ENCODE measurements at regions not wholly inside any gene's neighbourhood (a gene's known extent, or its start where the extent isn't known, plus 50 kb on each side); places are given as distances from the start of the nearest gene placed in this dataset.

DNA sequence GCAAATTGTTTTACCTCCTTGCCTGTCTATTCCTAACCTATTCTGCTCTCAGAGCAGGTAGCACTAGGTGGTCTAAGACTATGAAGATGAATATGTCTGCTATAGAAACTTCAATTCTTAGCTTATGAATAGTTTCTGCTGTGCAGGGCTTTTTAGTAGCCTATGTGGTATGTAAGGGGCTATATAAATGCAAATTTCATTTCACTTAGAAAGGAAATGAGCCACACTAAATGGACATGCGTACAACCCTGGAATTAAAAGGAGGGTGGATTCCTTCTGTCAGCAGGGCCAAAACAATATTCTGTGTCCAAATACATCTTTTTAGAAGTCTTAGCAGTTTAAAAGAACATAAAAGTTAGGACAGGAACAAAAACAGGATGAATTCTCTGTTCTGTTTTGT is 163.9 kb upstream of the GEMIN8 start:
- Mint-ChIP-seq H3K4me3 (ENCODE audit: unreplicated experiment) (no peak overlapping the region), H3K36me3 (ENCODE audit: low read depth) (no peaks in the 10 kb centered on the region)

DNA sequence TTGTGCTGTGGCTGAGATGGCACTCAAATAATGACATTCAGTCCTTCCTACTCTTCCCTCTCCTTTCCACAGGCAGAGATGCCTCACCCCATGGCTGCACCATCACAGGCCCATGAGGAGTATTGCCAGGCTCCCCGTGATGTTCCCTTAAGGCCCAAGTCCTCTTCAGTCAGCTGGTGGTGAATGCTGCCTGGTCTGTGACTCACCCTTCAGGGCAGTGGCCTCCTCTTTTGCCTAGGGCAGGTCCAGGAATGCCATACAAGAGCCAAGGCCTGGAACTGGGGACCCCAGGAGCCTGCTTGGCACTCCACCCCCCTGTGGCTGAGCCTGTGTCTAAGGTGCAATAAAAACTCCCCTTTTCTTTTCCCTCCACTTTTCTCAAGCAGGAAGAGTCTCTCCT is 144.2 kb upstream of the GEMIN8 start:
- Mint-ChIP-seq H3K4me1 (ENCODE audit: low read depth) (no peaks in the 10 kb centered on the region), H3K27ac (ENCODE audit: unreplicated experiment) (no peak overlapping the region), H3K4me3 (ENCODE audit: unreplicated experiment) (no peak overlapping the region), H3K27me3 (ENCODE audit: low read depth) (no peaks in the 10 kb centered on the region), H3K36me3 (ENCODE audit: low read depth) (peaks cover 1% of the 10 kb centered on the region), H3K9me3 (ENCODE audit: low read depth) (peaks cover 25% of the 10 kb centered on the region)
- TF ChIP-seq, protein P1, sequence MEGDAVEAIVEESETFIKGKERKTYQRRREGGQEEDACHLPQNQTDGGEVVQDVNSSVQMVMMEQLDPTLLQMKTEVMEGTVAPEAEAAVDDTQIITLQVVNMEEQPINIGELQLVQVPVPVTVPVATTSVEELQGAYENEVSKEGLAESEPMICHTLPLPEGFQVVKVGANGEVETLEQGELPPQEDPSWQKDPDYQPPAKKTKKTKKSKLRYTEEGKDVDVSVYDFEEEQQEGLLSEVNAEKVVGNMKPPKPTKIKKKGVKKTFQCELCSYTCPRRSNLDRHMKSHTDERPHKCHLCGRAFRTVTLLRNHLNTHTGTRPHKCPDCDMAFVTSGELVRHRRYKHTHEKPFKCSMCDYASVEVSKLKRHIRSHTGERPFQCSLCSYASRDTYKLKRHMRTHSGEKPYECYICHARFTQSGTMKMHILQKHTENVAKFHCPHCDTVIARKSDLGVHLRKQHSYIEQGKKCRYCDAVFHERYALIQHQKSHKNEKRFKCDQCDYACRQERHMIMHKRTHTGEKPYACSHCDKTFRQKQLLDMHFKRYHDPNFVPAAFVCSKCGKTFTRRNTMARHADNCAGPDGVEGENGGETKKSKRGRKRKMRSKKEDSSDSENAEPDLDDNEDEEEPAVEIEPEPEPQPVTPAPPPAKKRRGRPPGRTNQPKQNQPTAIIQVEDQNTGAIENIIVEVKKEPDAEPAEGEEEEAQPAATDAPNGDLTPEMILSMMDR (IDR thresholded peaks at IDR 0.05), result no peak
- DNase-seq (ENCODE audit: low spot score), result no peak

More for the DNA sequence above, 163.9 kb upstream of the GEMIN8 start:
- H3K27me3 Mint-ChIP-seq (ENCODE audit: low read depth), result no peaks in the 10 kb centered on the region
- H3K4me1 Mint-ChIP-seq (ENCODE audit: low read depth), result no peaks in the 10 kb centered on the region
- H3K9me3 Mint-ChIP-seq (ENCODE audit: low read depth), result peaks cover 32% of the 10 kb centered on the region
- no peak for DNase-seq (ENCODE audit: low spot score)
- TF ChIP-seq, protein P1 (IDR thresholded peaks at IDR 0.05), result no peak
- no peak overlapping the region for H3K27ac Mint-ChIP-seq (ENCODE audit: unreplicated experiment)

DNA sequence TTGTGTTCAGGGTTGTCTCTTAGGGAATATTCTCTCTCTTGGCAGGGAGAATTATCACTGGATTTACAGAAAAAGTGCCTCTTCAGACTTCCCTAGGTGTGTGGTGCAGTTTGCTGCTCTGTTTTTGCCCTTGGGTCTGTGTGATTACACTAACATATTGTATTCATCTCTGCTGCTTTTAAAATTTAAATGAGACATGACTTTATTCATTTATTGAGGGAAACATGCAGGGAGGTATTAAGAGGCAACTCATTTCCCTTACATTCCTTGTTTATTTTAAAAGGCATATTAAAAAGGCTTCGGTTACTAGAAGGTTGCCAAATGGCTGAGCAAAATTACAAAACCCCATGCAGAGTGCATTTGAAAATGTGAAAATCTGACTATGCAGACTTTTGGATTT is 135.1 kb upstream of the GEMIN8 start:
- no peak overlapping the region for H3K4me3 Mint-ChIP-seq (ENCODE audit: unreplicated experiment)
- peaks cover 34% of the 10 kb centered on the region for H3K9me3 Mint-ChIP-seq (ENCODE audit: low read depth)
- TF ChIP-seq, protein P1 (IDR thresholded peaks at IDR 0.05), result no peak
- no peaks in the 10 kb centered on the region for H3K4me1 Mint-ChIP-seq (ENCODE audit: low read depth)
- DNase-seq (ENCODE audit: low spot score), result no peak
- H3K27ac Mint-ChIP-seq (ENCODE audit: unreplicated experiment), result no peak overlapping the region
- no peaks in the 10 kb centered on the region for H3K27me3 Mint-ChIP-seq (ENCODE audit: low read depth)
- H3K36me3 Mint-ChIP-seq (ENCODE audit: low read depth), result no peaks in the 10 kb centered on the region

DNA sequence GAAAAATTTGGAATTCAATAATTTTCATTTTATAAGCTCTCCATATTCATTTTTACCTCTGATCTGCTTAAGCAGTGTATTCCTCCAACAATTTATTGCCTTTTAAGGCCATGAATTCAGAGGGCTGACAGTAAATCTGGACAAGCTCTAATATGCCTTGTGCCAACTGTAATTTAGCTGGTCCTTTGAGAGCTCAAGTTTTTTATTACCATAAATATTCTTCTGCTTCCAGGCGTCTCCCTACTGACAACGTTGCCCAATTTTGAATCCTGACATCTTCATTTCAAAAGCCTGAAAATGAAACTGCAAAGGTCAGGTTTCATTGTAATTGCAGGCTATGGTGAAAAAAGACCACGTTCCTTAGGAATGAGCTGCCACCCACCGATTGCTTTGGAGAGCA is 95.8 kb upstream of the GEMIN8 start:
- H3K36me3 Mint-ChIP-seq (ENCODE audit: low read depth), result no peaks in the 10 kb centered on the region
- H3K9me3 Mint-ChIP-seq (ENCODE audit: low read depth), result peaks cover 8% of the 10 kb centered on the region
- TF ChIP-seq, protein P1 (IDR thresholded peaks at IDR 0.05), result no peak
- H3K27ac Mint-ChIP-seq (ENCODE audit: unreplicated experiment), result no peak overlapping the region
- no peaks in the 10 kb centered on the region for H3K4me1 Mint-ChIP-seq (ENCODE audit: low read depth)
- H3K27me3 Mint-ChIP-seq (ENCODE audit: low read depth), result no peaks in the 10 kb centered on the region
- H3K4me3 Mint-ChIP-seq (ENCODE audit: unreplicated experiment), result no peak overlapping the region
- DNase-seq (ENCODE audit: low spot score), result no peak

DNA sequence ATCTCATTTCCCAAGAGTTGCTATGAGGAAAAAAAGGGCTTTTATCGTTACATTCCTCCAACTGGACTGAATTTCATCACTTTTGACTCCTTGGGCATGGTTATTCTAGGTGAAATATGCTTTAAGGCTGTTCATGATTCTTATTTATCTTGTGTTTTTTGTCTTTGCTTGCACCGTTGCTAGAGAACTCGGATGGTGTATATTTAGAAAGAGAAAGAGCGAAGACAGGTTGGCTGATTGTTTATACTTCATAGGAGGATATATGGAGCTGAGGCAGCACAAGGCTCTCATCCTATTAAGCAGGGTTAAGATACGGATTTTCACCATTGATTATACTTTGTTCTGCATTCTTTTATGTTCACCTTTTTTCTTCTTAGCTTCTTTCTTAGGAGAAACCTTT is 94.9 kb upstream of the GEMIN8 start:
- H3K27ac Mint-ChIP-seq (ENCODE audit: unreplicated experiment), result no peak overlapping the region

More for the DNA sequence above, 94.9 kb upstream of the GEMIN8 start:
- H3K36me3 Mint-ChIP-seq (ENCODE audit: low read depth), result no peaks in the 10 kb centered on the region
- TF ChIP-seq, protein P1 (IDR thresholded peaks at IDR 0.05), result no peak
- no peak for DNase-seq (ENCODE audit: low spot score)
- no peak overlapping the region for H3K4me3 Mint-ChIP-seq (ENCODE audit: unreplicated experiment)
- no peaks in the 10 kb centered on the region for H3K4me1 Mint-ChIP-seq (ENCODE audit: low read depth)
- H3K9me3 Mint-ChIP-seq (ENCODE audit: low read depth), result peaks cover 8% of the 10 kb centered on the region
- no peaks in the 10 kb centered on the region for H3K27me3 Mint-ChIP-seq (ENCODE audit: low read depth)

Data from chondrocyte (in vitro differentiated cells).